Right atrium auricular region (tissue), 2 donors: ENCODE measurements at regions not wholly inside any gene's neighbourhood (a gene's known extent, or its start where the extent isn't known, plus 50 kb on each side); places are given as distances from the start of the nearest gene placed in this dataset.

Experiments used
- DNase-seq: peaks from one replicate; pipeline ENCODE4 v3.0.0-alpha.2; 2019; ENCODE audit warnings: low spot score
- H3K27ac ChIP-seq, 2 donors: fragments of 200-600 bp; sonication (generic); 1 replicate in 1 of 2; 2 replicates in 1 of 2; pipeline ENCODE4 v1.5.1; 2016 to 2019
- H3K27me3 ChIP-seq, 2 donors: fragments of 200-600 bp; sonication (generic); one replicate each; pipeline versions ENCODE4 v1.5.1 to v1.6.0; 2017 to 2019
- H3K36me3 ChIP-seq: fragments of 200-600 bp; sonication (generic); one replicate; pipeline ENCODE4 v1.5.1; 2016
- H3K4me1 ChIP-seq, 2 donors: fragments of 200-600 bp; sonication (generic); one replicate each; pipeline versions ENCODE4 v1.5.1 to v1.6.0; 2017 to 2019
- H3K4me3 ChIP-seq, 2 donors: fragments of 200-600 bp; sonication (generic); 1 replicate in 1 of 2; 2 replicates in 1 of 2; pipeline ENCODE4 v1.5.1; 2017 to 2019; ENCODE audit warnings: mild to moderate bottlenecking in 1 of 2, moderate library complexity in 1 of 2
- H3K9me3 ChIP-seq, 2 donors: fragments of 200-600 bp; sonication (generic); one replicate each; pipeline ENCODE4 v1.5.1; 2019
- CTCF ChIP-seq, 2 donors: fragments of 200-600 bp; sonication (generic); IDR thresholded peaks; one replicate each; pipeline ENCODE4 v1.5.1; 2019; ENCODE audit warnings: antibody characterized with exemption in 2 of 2

- no peaks in the 10 kb centered on the region for H3K36me3 ChIP-seq
- TF ChIP-seq CTCF (IDR thresholded peaks at IDR 0.05): no peak
- H3K4me3 ChIP-seq: no peak overlapping the region
- no peak for DNase-seq
- H3K27me3 ChIP-seq: no peaks in the 10 kb centered on the region
- H3K27ac ChIP-seq: no peak overlapping the region
- no peaks in the 10 kb centered on the region for H3K9me3 ChIP-seq
- H3K4me1 ChIP-seq: no peaks in the 10 kb centered on the region
These were observed 55.9 kb upstream of the SRRM4 start for GRCh38 chr12:118925407-118925806.

GRCh38 chr12:118925826-118926225, 55.5 kb upstream of the SRRM4 start:
- Histone ChIP-seq H3K27me3 (no peaks in the 10 kb centered on the region), H3K4me1 (no peaks in the 10 kb centered on the region), H3K9me3 (no peaks in the 10 kb centered on the region), H3K4me3 (no peak overlapping the region), H3K36me3 (no peaks in the 10 kb centered on the region), H3K27ac (no peak overlapping the region)
- DNase-seq: no peak
- no peak for TF ChIP-seq CTCF (IDR thresholded peaks at IDR 0.05)
